ENCODE measurements at regions not wholly inside any gene's neighbourhood (a gene's known extent, or its start where the extent isn't known, plus 50 kb on each side); places are given as distances from the start of the nearest gene placed in this dataset.

- no peak for TF ChIP-seq CTCF (IDR thresholded peaks at IDR 0.05)
- TF ChIP-seq KDM1A (IDR thresholded peaks at IDR 0.05; ENCODE audit: low read depth) = no peak
Measured at GRCh38 chr6:131492932-131493573, 80.0 kb upstream of the ARG1 start.

All from A549 (cell line).